Naive thymus-derived CD8-positive, alpha-beta T cell (primary cell): ENCODE measurements at regions not wholly inside any gene's neighbourhood (a gene's known extent, or its start where the extent isn't known, plus 50 kb on each side); places are given as distances from the start of the nearest gene placed in this dataset.

ENCODE experiments used
- ATAC-seq, 2 donors: fragments of 150-1000 bp; cut with Tn5 transposase in 1 of 2; sonication (Bioruptor Pico), chemical (Tn5 transposase) in 1 of 2; 1 replicate in 1 of 2; 2 replicates in 1 of 2; pipeline ENCODE4 v1.10.0; 2021; ENCODE audit warnings: mild to moderate bottlenecking in 2 of 2, moderate library complexity in 2 of 2
- POLR2A ChIA-PET: fragments of 350-600 bp; sonication (Branson Sonifier 250); formaldehyde crosslinking; loops from one replicate; lab custom pipeline; 2021; ENCODE audit warnings: antibody characterized with exemption; lab: Charles Lee
- DNase-seq, 10 donors: peaks; one replicate each; pipeline versions ENCODE4 v3.0.0 to v3.0.0-alpha.2; 2020 to 2022
- H3K27ac Mint-ChIP-seq, 10 donors: one replicate each; pipeline ENCODE4 v1.8.0; 2020 to 2022; ENCODE audit warnings: mild to moderate bottlenecking in 10 of 10, mixed read lengths in 10 of 10, moderate library complexity in 4 of 10, inconsistent platforms in 1 of 10
- H3K27me3 Mint-ChIP-seq, 5 donors: one replicate each; pipeline ENCODE4 v1.8.0; 2021 to 2022; ENCODE audit warnings: mixed read lengths in 5 of 5
- H3K36me3 Mint-ChIP-seq, 3 donors: one replicate each; pipeline ENCODE4 v1.8.0; 2020 to 2022; ENCODE audit warnings: mixed read lengths in 3 of 3, mild to moderate bottlenecking in 2 of 3, inconsistent platforms in 1 of 3
- H3K4me1 Mint-ChIP-seq, 4 donors: one replicate each; pipeline ENCODE4 v1.8.0; 2021 to 2022; ENCODE audit warnings: mixed read lengths in 4 of 4
- H3K4me3 Mint-ChIP-seq, 10 donors: one replicate each; pipeline ENCODE4 v1.8.0; 2020 to 2022; ENCODE audit warnings: mild to moderate bottlenecking in 10 of 10, mixed read lengths in 10 of 10, moderate library complexity in 6 of 10, inconsistent platforms in 1 of 10
- H3K9me3 Mint-ChIP-seq, 9 donors: one replicate each; pipeline ENCODE4 v1.8.0; 2020 to 2022; ENCODE audit warnings: mixed read lengths in 9 of 9, mild to moderate bottlenecking in 3 of 9, inconsistent platforms in 1 of 9, moderate library complexity in 1 of 9

GRCh38 chr7:49367072-49367471 lies 406.4 kb upstream of the VWC2 start:
- Mint-ChIP-seq H3K9me3 (peaks cover 0 to 9% (median 4%) of the 10 kb centered on the region in 9 donors), H3K36me3 (no peaks in the 10 kb centered on the region), H3K27me3 (no peaks in the 10 kb centered on the region), H3K27ac (no peak overlapping the region), H3K4me1 (no peaks in the 10 kb centered on the region), H3K4me3 (no peak overlapping the region)
- POLR2A ChIA-PET, result no interaction called here
- DNase-seq (no peak), ATAC-seq (no peak)

- Mint-ChIP-seq H3K4me1 (no peaks in the 10 kb centered on the region), H3K36me3 (no peaks in the 10 kb centered on the region), H3K27me3 (no peaks in the 10 kb centered on the region), H3K27ac (no peak overlapping the region), H3K4me3 (no peak overlapping the region), H3K9me3 (peaks cover 0 to 14% (median 5%) of the 10 kb centered on the region in 9 donors)
- POLR2A ChIA-PET, result no interaction called here
- DNase-seq (no peak), ATAC-seq (no peak)
These were observed 401.7 kb upstream of the VWC2 start for GRCh38 chr7:49371771-49372170.

- Mint-ChIP-seq H3K4me3 (no peak overlapping the region), H3K4me1 (no peaks in the 10 kb centered on the region), H3K27ac (no peak overlapping the region), H3K27me3 (no peaks in the 10 kb centered on the region), H3K36me3 (no peaks in the 10 kb centered on the region), H3K9me3 (peaks cover 4 to 32% (median 9%) of the 10 kb centered on the region in 9 donors)
- no peak for ATAC-seq
- POLR2A ChIA-PET, result no interaction called here
- no peak for DNase-seq
These were observed 396.5 kb upstream of the VWC2 start for GRCh38 chr7:49376817-49377375.

- ATAC-seq (no peak), DNase-seq (no peak)
- H3K9me3 Mint-ChIP-seq, result peaks cover 0 to 26% (median 12%) of the 10 kb centered on the region in 9 donors
- no peaks in the 10 kb centered on the region for H3K27me3 Mint-ChIP-seq
- no peaks in the 10 kb centered on the region for H3K4me1 Mint-ChIP-seq
- no peaks in the 10 kb centered on the region for H3K36me3 Mint-ChIP-seq
- H3K4me3 Mint-ChIP-seq, result no peak overlapping the region
- POLR2A ChIA-PET, result no interaction called here
- no peak overlapping the region for H3K27ac Mint-ChIP-seq
These were observed 386.6 kb upstream of the VWC2 start for GRCh38 chr7:49386792-49387191.

GRCh38 chr7:49389871-49390479 lies 383.5 kb upstream of the VWC2 start:
- Mint-ChIP-seq H3K4me3 (no peak overlapping the region), H3K27me3 (no peaks in the 10 kb centered on the region), H3K4me1 (no peaks in the 10 kb centered on the region), H3K36me3 (no peaks in the 10 kb centered on the region), H3K27ac (no peak overlapping the region), H3K9me3 (peaks cover 0 to 20% (median 3%) of the 10 kb centered on the region in 9 donors)
- DNase-seq (no peak), ATAC-seq (no peak)
- POLR2A ChIA-PET, result no interaction called here

GRCh38 chr7:49396229-49396628 lies 377.2 kb upstream of the VWC2 start:
- H3K9me3 Mint-ChIP-seq, result peaks cover 0 to 2% (median 0%) of the 10 kb centered on the region in 9 donors
- no peaks in the 10 kb centered on the region for H3K36me3 Mint-ChIP-seq
- H3K4me1 Mint-ChIP-seq, result no peaks in the 10 kb centered on the region
- DNase-seq (no peak), ATAC-seq (no peak)
- H3K27me3 Mint-ChIP-seq, result no peaks in the 10 kb centered on the region
- POLR2A ChIA-PET, result no interaction called here
- H3K27ac Mint-ChIP-seq, result no peak overlapping the region
- no peak overlapping the region for H3K4me3 Mint-ChIP-seq

GRCh38 chr7:49397750-49398149 lies 375.7 kb upstream of the VWC2 start:
- ATAC-seq (no peak), DNase-seq (no peak)
- POLR2A ChIA-PET, result no interaction called here
- peaks cover 0 to 2% (median 0%) of the 10 kb centered on the region in 9 donors for H3K9me3 Mint-ChIP-seq
- H3K4me1 Mint-ChIP-seq, result no peaks in the 10 kb centered on the region
- no peak overlapping the region for H3K4me3 Mint-ChIP-seq
- no peaks in the 10 kb centered on the region for H3K27me3 Mint-ChIP-seq
- no peaks in the 10 kb centered on the region for H3K36me3 Mint-ChIP-seq
- no peak overlapping the region for H3K27ac Mint-ChIP-seq

- H3K9me3 Mint-ChIP-seq, result peaks cover 0 to 3% (median 0%) of the 10 kb centered on the region in 9 donors
- no peak overlapping the region for H3K27ac Mint-ChIP-seq
- ATAC-seq (no peak), DNase-seq (no peak)
- POLR2A ChIA-PET, result no interaction called here
- no peaks in the 10 kb centered on the region for H3K36me3 Mint-ChIP-seq
- no peaks in the 10 kb centered on the region for H3K27me3 Mint-ChIP-seq
- H3K4me3 Mint-ChIP-seq, result no peak overlapping the region
- no peaks in the 10 kb centered on the region for H3K4me1 Mint-ChIP-seq
These were observed 375.2 kb upstream of the VWC2 start for GRCh38 chr7:49398236-49398635.

- no peak for ATAC-seq
- Mint-ChIP-seq H3K9me3 (peaks cover 0 to 8% (median 0%) of the 10 kb centered on the region in 9 donors), H3K4me3 (no peak overlapping the region), H3K4me1 (no peaks in the 10 kb centered on the region), H3K36me3 (no peaks in the 10 kb centered on the region), H3K27ac (no peak overlapping the region), H3K27me3 (no peaks in the 10 kb centered on the region)
- no peak for DNase-seq
- POLR2A ChIA-PET, result no interaction called here
These were observed 374.7 kb upstream of the VWC2 start for GRCh38 chr7:49398746-49399145.

- no peak for ATAC-seq
- Mint-ChIP-seq H3K4me1 (no peaks in the 10 kb centered on the region), H3K9me3 (peaks cover 0 to 10% (median 0%) of the 10 kb centered on the region in 9 donors), H3K36me3 (no peaks in the 10 kb centered on the region), H3K27me3 (no peaks in the 10 kb centered on the region), H3K27ac (no peak overlapping the region), H3K4me3 (no peak overlapping the region)
- DNase-seq, result no peak
- POLR2A ChIA-PET, result no interaction called here
These were observed 372.4 kb upstream of the VWC2 start for GRCh38 chr7:49400891-49401550.

- Mint-ChIP-seq H3K27me3 (no peaks in the 10 kb centered on the region), H3K36me3 (no peaks in the 10 kb centered on the region), H3K4me3 (no peak overlapping the region), H3K4me1 (no peaks in the 10 kb centered on the region), H3K9me3 (peaks cover 0 to 10% (median 0%) of the 10 kb centered on the region in 9 donors), H3K27ac (no peak overlapping the region)
- ATAC-seq, result no peak
- POLR2A ChIA-PET, result no interaction called here
- DNase-seq, result no peak
These were observed 369.6 kb upstream of the VWC2 start for GRCh38 chr7:49403844-49404243.

- H3K4me3 Mint-ChIP-seq, result no peak overlapping the region
- H3K4me1 Mint-ChIP-seq, result no peaks in the 10 kb centered on the region
- ATAC-seq (no peak), DNase-seq (no peak)
- H3K27ac Mint-ChIP-seq, result no peak overlapping the region
- POLR2A ChIA-PET, result no interaction called here
- no peaks in the 10 kb centered on the region for H3K36me3 Mint-ChIP-seq
- no peaks in the 10 kb centered on the region for H3K27me3 Mint-ChIP-seq
- H3K9me3 Mint-ChIP-seq, result peaks cover 0 to 10% (median 2%) of the 10 kb centered on the region in 9 donors
These were observed 366.2 kb upstream of the VWC2 start for GRCh38 chr7:49407205-49407604.

GRCh38 chr7:49417034-49417433 lies 356.4 kb upstream of the VWC2 start:
- Mint-ChIP-seq H3K9me3 (peaks cover 0 to 13% (median 2%) of the 10 kb centered on the region in 9 donors), H3K27me3 (no peaks in the 10 kb centered on the region), H3K4me3 (no peak overlapping the region), H3K27ac (no peak overlapping the region), H3K36me3 (no peaks in the 10 kb centered on the region), H3K4me1 (no peaks in the 10 kb centered on the region)
- no peak for DNase-seq
- ATAC-seq, result no peak
- POLR2A ChIA-PET, result no interaction called here
